ENCODE measurements at regions not wholly inside any gene's neighbourhood (a gene's known extent, or its start where the extent isn't known, plus 50 kb on each side); places are given as distances from the start of the nearest gene placed in this dataset.

GRCh38 chr2:898319-898718 is 52.3 kb upstream of the SNTG2 start:
- peaks cover 5% of the 10 kb centered on the region for H3K27me3 Mint-ChIP-seq
- H3K36me3 Mint-ChIP-seq (ENCODE audit: low read depth): no peaks in the 10 kb centered on the region
- no peak for DNase-seq
- H3K9me3 Mint-ChIP-seq: peaks cover 8% of the 10 kb centered on the region
- H3K4me3 Mint-ChIP-seq: no peak overlapping the region
- H3K27ac Mint-ChIP-seq: no peak overlapping the region
- no peaks in the 10 kb centered on the region for H3K4me1 Mint-ChIP-seq
- ChIA-PET CTCF (no interaction called here), POLR2A (no interaction called here)

GRCh38 chr2:897091-897490 is 53.6 kb upstream of the SNTG2 start:
- H3K4me3 Mint-ChIP-seq: no peak overlapping the region
- no peak for DNase-seq
- H3K36me3 Mint-ChIP-seq (ENCODE audit: low read depth): no peaks in the 10 kb centered on the region
- peaks cover 10% of the 10 kb centered on the region for H3K27me3 Mint-ChIP-seq
- H3K4me1 Mint-ChIP-seq: no peaks in the 10 kb centered on the region
- POLR2A ChIA-PET: no interaction called here
- H3K27ac Mint-ChIP-seq: no peak overlapping the region
- CTCF ChIA-PET: no interaction called here
- H3K9me3 Mint-ChIP-seq: peaks cover 8% of the 10 kb centered on the region

- CTCF ChIA-PET: no interaction called here
- Mint-ChIP-seq H3K9me3 (peaks cover 8% of the 10 kb centered on the region), H3K4me1 (no peaks in the 10 kb centered on the region), H3K4me3 (no peak overlapping the region), H3K27ac (no peak overlapping the region), H3K27me3 (peaks cover 10% of the 10 kb centered on the region), H3K36me3 (ENCODE audit: low read depth) (no peaks in the 10 kb centered on the region)
- POLR2A ChIA-PET: no interaction called here
- no peak for DNase-seq
Measured at GRCh38 chr2:893311-893710, 57.3 kb upstream of the SNTG2 start.

GRCh38 chr2:892892-893291 is 57.8 kb upstream of the SNTG2 start:
- POLR2A ChIA-PET: no interaction called here
- H3K4me1 Mint-ChIP-seq: no peaks in the 10 kb centered on the region
- H3K27me3 Mint-ChIP-seq: peaks cover 10% of the 10 kb centered on the region
- no peak for DNase-seq
- peaks cover 8% of the 10 kb centered on the region for H3K9me3 Mint-ChIP-seq
- CTCF ChIA-PET: no interaction called here
- H3K36me3 Mint-ChIP-seq (ENCODE audit: low read depth): no peaks in the 10 kb centered on the region
- H3K27ac Mint-ChIP-seq: no peak overlapping the region
- H3K4me3 Mint-ChIP-seq: no peak overlapping the region

GRCh38 chr2:892401-892800 is 58.2 kb upstream of the SNTG2 start:
- Mint-ChIP-seq H3K27ac (no peak overlapping the region), H3K36me3 (ENCODE audit: low read depth) (no peaks in the 10 kb centered on the region), H3K4me3 (no peak overlapping the region), H3K9me3 (peaks cover 5% of the 10 kb centered on the region), H3K4me1 (no peaks in the 10 kb centered on the region), H3K27me3 (peaks cover 10% of the 10 kb centered on the region)
- DNase-seq: no peak
- CTCF ChIA-PET: no interaction called here
- POLR2A ChIA-PET: no interaction called here

GRCh38 chr2:891734-892133 is 58.9 kb upstream of the SNTG2 start:
- H3K27ac Mint-ChIP-seq: no peak overlapping the region
- H3K27me3 Mint-ChIP-seq: peaks cover 10% of the 10 kb centered on the region
- POLR2A ChIA-PET: no interaction called here

GRCh38 chr2:890791-891190 is 59.9 kb upstream of the SNTG2 start:
- POLR2A ChIA-PET: no interaction called here
- no peaks in the 10 kb centered on the region for H3K36me3 Mint-ChIP-seq (ENCODE audit: low read depth)
- H3K27ac Mint-ChIP-seq: no peak overlapping the region
- no peak overlapping the region for H3K4me3 Mint-ChIP-seq
- H3K4me1 Mint-ChIP-seq: no peaks in the 10 kb centered on the region
- no peak for DNase-seq
- peaks cover 10% of the 10 kb centered on the region for H3K27me3 Mint-ChIP-seq
- CTCF ChIA-PET: no interaction called here
- H3K9me3 Mint-ChIP-seq: peaks cover 4% of the 10 kb centered on the region

More at GRCh38 chr2:891734-892133, 58.9 kb upstream of the SNTG2 start:
- Mint-ChIP-seq H3K4me3 (no peak overlapping the region), H3K9me3 (peaks cover 5% of the 10 kb centered on the region), H3K36me3 (ENCODE audit: low read depth) (no peaks in the 10 kb centered on the region), H3K4me1 (no peaks in the 10 kb centered on the region)
- no peak for DNase-seq
- CTCF ChIA-PET: no interaction called here

- ChIA-PET POLR2A (no interaction called here), CTCF (no interaction called here)
- H3K4me3 Mint-ChIP-seq: no peak overlapping the region
- no peak for DNase-seq
- H3K36me3 Mint-ChIP-seq (ENCODE audit: low read depth): no peaks in the 10 kb centered on the region
- no peak overlapping the region for H3K27ac Mint-ChIP-seq
- H3K27me3 Mint-ChIP-seq: peaks cover 10% of the 10 kb centered on the region
- no peaks in the 10 kb centered on the region for H3K9me3 Mint-ChIP-seq
- H3K4me1 Mint-ChIP-seq: no peaks in the 10 kb centered on the region
Measured at GRCh38 chr2:890214-890613, 60.4 kb upstream of the SNTG2 start.

GRCh38 chr2:888906-889566 is 61.6 kb upstream of the SNTG2 start:
- Mint-ChIP-seq H3K9me3 (no peaks in the 10 kb centered on the region), H3K27ac (no peak overlapping the region), H3K36me3 (ENCODE audit: low read depth) (no peaks in the 10 kb centered on the region), H3K4me3 (no peak overlapping the region), H3K4me1 (no peaks in the 10 kb centered on the region), H3K27me3 (peaks cover 7% of the 10 kb centered on the region)
- CTCF ChIA-PET: no interaction called here
- DNase-seq: no peak
- POLR2A ChIA-PET: no interaction called here

- H3K27ac Mint-ChIP-seq: no peak overlapping the region
- no peak overlapping the region for H3K4me3 Mint-ChIP-seq
- DNase-seq: no peak
- H3K27me3 Mint-ChIP-seq: peaks cover 8% of the 10 kb centered on the region
- no peaks in the 10 kb centered on the region for H3K9me3 Mint-ChIP-seq
- H3K4me1 Mint-ChIP-seq: no peaks in the 10 kb centered on the region
- ChIA-PET CTCF (no interaction called here), POLR2A (no interaction called here)
- H3K36me3 Mint-ChIP-seq (ENCODE audit: low read depth): no peaks in the 10 kb centered on the region
Measured at GRCh38 chr2:888211-888801, 62.3 kb upstream of the SNTG2 start.

- H3K4me1 Mint-ChIP-seq: no peaks in the 10 kb centered on the region
- H3K36me3 Mint-ChIP-seq (ENCODE audit: low read depth): no peaks in the 10 kb centered on the region
- H3K4me3 Mint-ChIP-seq: no peak overlapping the region
- H3K27me3 Mint-ChIP-seq: peaks cover 9% of the 10 kb centered on the region
- DNase-seq: no peak
- H3K27ac Mint-ChIP-seq: no peak overlapping the region
- POLR2A ChIA-PET: no interaction called here
- CTCF ChIA-PET: no interaction called here
- H3K9me3 Mint-ChIP-seq: no peaks in the 10 kb centered on the region
Measured at GRCh38 chr2:887639-888038, 63.0 kb upstream of the SNTG2 start.

GRCh38 chr2:886072-887022 is 64.3 kb upstream of the SNTG2 start:
- ChIA-PET CTCF (no interaction called here), POLR2A (no interaction called here)
- Mint-ChIP-seq H3K4me1 (no peaks in the 10 kb centered on the region), H3K27me3 (peaks cover 4% of the 10 kb centered on the region), H3K36me3 (ENCODE audit: low read depth) (no peaks in the 10 kb centered on the region), H3K9me3 (no peaks in the 10 kb centered on the region), H3K4me3 (no peak overlapping the region), H3K27ac (no peak overlapping the region)
- DNase-seq: no peak

- CTCF ChIA-PET: no interaction called here
- POLR2A ChIA-PET: no interaction called here
- H3K27ac Mint-ChIP-seq: peak overlapping the region; percentile 9
- H3K9me3 Mint-ChIP-seq: no peaks in the 10 kb centered on the region
- H3K27me3 Mint-ChIP-seq: peaks cover 4% of the 10 kb centered on the region
- no peak overlapping the region for H3K4me3 Mint-ChIP-seq
- no peaks in the 10 kb centered on the region for H3K36me3 Mint-ChIP-seq (ENCODE audit: low read depth)
- DNase-seq: no peak
- no peaks in the 10 kb centered on the region for H3K4me1 Mint-ChIP-seq
Measured at GRCh38 chr2:885230-886071, 65.2 kb upstream of the SNTG2 start.
